ENCODE measurements at regions not wholly inside any gene's neighbourhood (a gene's known extent, or its start where the extent isn't known, plus 50 kb on each side); places are given as distances from the start of the nearest gene placed in this dataset. TPM values are rescaled to one million over a fixed set of nuclear protein-coding genes. Genes with fewer than 3 reads are reported as not detected.

DNA sequence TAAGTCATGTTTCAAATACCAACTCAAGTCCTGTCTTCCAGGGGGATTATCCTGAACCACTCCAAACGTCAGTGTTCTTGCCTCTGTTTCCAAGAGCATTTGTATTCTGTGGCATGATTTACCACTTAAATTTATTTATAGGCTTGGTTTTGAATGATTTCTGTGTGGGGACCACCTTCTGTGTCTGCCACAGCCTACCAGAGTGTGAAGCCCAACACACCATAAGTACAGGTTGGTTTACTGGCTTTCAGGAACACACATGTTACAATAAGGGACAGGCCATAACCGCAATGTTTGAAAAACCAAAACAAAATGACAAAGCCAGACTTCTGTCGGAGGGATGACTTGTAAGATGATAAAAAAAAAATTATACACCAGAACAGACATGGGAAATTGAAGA lies 56.5 kb upstream of the MAP3K7 start:
- DNase-seq (ENCODE audit: low read depth in 1 of 2, low spot score in 1 of 2): no peak
- Histone ChIP-seq H3K27ac (replicated peaks) (no peak overlapping the region), H3K4me3 (replicated peaks; ENCODE audit: insufficient read depth, low read length) (no peak overlapping the region), H3K27me3 (ENCODE audit: insufficient read depth, poor library complexity, severe bottlenecking) (no peaks in the 10 kb centered on the region)
- TF ChIP-seq, protein P1, sequence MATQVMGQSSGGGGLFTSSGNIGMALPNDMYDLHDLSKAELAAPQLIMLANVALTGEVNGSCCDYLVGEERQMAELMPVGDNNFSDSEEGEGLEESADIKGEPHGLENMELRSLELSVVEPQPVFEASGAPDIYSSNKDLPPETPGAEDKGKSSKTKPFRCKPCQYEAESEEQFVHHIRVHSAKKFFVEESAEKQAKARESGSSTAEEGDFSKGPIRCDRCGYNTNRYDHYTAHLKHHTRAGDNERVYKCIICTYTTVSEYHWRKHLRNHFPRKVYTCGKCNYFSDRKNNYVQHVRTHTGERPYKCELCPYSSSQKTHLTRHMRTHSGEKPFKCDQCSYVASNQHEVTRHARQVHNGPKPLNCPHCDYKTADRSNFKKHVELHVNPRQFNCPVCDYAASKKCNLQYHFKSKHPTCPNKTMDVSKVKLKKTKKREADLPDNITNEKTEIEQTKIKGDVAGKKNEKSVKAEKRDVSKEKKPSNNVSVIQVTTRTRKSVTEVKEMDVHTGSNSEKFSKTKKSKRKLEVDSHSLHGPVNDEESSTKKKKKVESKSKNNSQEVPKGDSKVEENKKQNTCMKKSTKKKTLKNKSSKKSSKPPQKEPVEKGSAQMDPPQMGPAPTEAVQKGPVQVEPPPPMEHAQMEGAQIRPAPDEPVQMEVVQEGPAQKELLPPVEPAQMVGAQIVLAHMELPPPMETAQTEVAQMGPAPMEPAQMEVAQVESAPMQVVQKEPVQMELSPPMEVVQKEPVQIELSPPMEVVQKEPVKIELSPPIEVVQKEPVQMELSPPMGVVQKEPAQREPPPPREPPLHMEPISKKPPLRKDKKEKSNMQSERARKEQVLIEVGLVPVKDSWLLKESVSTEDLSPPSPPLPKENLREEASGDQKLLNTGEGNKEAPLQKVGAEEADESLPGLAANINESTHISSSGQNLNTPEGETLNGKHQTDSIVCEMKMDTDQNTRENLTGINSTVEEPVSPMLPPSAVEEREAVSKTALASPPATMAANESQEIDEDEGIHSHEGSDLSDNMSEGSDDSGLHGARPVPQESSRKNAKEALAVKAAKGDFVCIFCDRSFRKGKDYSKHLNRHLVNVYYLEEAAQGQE (IDR thresholded peaks at IDR 0.05; ENCODE audit: insufficient replicate concordance, low read depth): no peak
- TF ChIP-seq POLR2AphosphoS5 (IDR thresholded peaks at IDR 0.05; ENCODE audit: low read depth) (no peak), GABPA (IDR thresholded peaks at IDR 0.05; ENCODE audit: low read depth) (no peak), SPI1 (IDR thresholded peaks at IDR 0.05; ENCODE audit: borderline replicate concordance, low read depth) (no peak)
- TF ChIP-seq, protein P2, sequence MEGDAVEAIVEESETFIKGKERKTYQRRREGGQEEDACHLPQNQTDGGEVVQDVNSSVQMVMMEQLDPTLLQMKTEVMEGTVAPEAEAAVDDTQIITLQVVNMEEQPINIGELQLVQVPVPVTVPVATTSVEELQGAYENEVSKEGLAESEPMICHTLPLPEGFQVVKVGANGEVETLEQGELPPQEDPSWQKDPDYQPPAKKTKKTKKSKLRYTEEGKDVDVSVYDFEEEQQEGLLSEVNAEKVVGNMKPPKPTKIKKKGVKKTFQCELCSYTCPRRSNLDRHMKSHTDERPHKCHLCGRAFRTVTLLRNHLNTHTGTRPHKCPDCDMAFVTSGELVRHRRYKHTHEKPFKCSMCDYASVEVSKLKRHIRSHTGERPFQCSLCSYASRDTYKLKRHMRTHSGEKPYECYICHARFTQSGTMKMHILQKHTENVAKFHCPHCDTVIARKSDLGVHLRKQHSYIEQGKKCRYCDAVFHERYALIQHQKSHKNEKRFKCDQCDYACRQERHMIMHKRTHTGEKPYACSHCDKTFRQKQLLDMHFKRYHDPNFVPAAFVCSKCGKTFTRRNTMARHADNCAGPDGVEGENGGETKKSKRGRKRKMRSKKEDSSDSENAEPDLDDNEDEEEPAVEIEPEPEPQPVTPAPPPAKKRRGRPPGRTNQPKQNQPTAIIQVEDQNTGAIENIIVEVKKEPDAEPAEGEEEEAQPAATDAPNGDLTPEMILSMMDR (IDR thresholded peaks at IDR 0.05; ENCODE audit: insufficient read depth, low read length): no peak

DNA sequence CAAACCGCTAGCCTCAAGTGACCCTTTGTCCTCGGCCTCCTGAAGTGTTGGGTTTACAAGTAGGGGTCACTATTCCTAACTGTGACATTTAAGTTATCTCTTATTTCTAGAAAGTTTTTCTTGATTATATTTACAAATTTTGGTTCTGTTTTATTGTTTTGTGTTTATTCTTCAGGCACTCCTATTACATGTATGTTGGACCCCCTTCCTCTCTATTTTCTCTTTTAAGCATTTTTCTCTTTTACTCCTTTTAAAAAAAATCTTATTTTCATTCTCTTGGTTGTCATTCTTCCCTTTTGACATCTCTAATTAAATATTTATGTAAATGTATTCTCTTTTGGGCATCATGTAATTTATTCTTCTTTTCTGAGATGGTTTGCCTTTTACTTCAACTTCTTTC lies 50.4 kb upstream of the MAP3K7 start:
- TF ChIP-seq POLR2AphosphoS5 (IDR thresholded peaks at IDR 0.05; ENCODE audit: low read depth) (no peak), GABPA (IDR thresholded peaks at IDR 0.05; ENCODE audit: low read depth) (no peak), SPI1 (IDR thresholded peaks at IDR 0.05; ENCODE audit: borderline replicate concordance, low read depth) (no peak)
- TF ChIP-seq, protein P2 (IDR thresholded peaks at IDR 0.05; ENCODE audit: insufficient read depth, low read length): no peak
- Histone ChIP-seq H3K27me3 (ENCODE audit: insufficient read depth, poor library complexity, severe bottlenecking) (no peaks in the 10 kb centered on the region), H3K4me3 (replicated peaks; ENCODE audit: insufficient read depth, low read length) (no peak overlapping the region), H3K27ac (replicated peaks) (no peak overlapping the region)
- DNase-seq (ENCODE audit: low read depth in 1 of 2, low spot score in 1 of 2): no peak

Small RNA genes lying in the stretch of these regions (microRNA-seq; reads per million reads assigned to microRNA genes)
- gene MIR4643: not detected
